HEK293T (cell line): ENCODE measurements at regions not wholly inside any gene's neighbourhood (a gene's known extent, or its start where the extent isn't known, plus 50 kb on each side); places are given as distances from the start of the nearest gene placed in this dataset.

ENCODE experiments used
- ARNT ChIP-seq: fragments of 450-650 bp; IDR thresholded peaks from 2 replicates; pipeline ENCODE4 v1.6.1; 2017; ENCODE audit warnings: mild to moderate bottlenecking
- ELF4 ChIP-seq: fragments of 450-650 bp; IDR thresholded peaks from 2 replicates; pipeline ENCODE4 v1.6.1; 2017; ENCODE audit warnings: antibody characterized with exemption
- FOXA1 ChIP-seq: fragments of 450-650 bp; IDR thresholded peaks from 2 replicates; pipeline ENCODE4 v1.6.1; 2016; ENCODE audit warnings: mild to moderate bottlenecking
- FOXM1 ChIP-seq: fragments of 450-650 bp; IDR thresholded peaks from 2 replicates; pipeline ENCODE4 v1.6.1; 2017; ENCODE audit warnings: mild to moderate bottlenecking, borderline replicate concordance
- NFRKB ChIP-seq: fragments of 450-650 bp; IDR thresholded peaks from 2 replicates; pipeline ENCODE4 v1.6.1; 2016; ENCODE audit warnings: mild to moderate bottlenecking, moderate library complexity
- SP1 ChIP-seq: fragments of 450-650 bp; IDR thresholded peaks from 2 replicates; pipeline ENCODE4 v1.6.1; 2017
- SUZ12 ChIP-seq: fragments of 450-650 bp; IDR thresholded peaks from 2 replicates; pipeline ENCODE4 v1.6.1; 2016; ENCODE audit warnings: mild to moderate bottlenecking

GRCh38 chr10:76649723-76650127 lies 987.9 kb downstream of the KCNMA1 start:
- no peak for TF ChIP-seq ELF4
- no peak for TF ChIP-seq FOXM1
- no peak for TF ChIP-seq FOXA1
- no peak for TF ChIP-seq SP1
- TF ChIP-seq NFRKB, result no peak
- no peak for TF ChIP-seq SUZ12
- TF ChIP-seq ARNT, result no peak
